ENCODE measurements at regions not wholly inside any gene's neighbourhood (a gene's known extent, or its start where the extent isn't known, plus 50 kb on each side); places are given as distances from the start of the nearest gene placed in this dataset.

GRCh38 chr11:87443707-87444106 lies 406.0 kb downstream of the TMEM135 start:
- no peak overlapping the region for H2AFZ ChIP-seq (ENCODE audit: low read depth, low read length, poor library complexity, severe bottlenecking)
- BruUV-seq (replicated peaks) = no TSS peak
- no peaks in the 10 kb centered on the region for H3K9me3 ChIP-seq (ENCODE audit: control insufficient read depth in 1 of 2, insufficient read depth in 1 of 2, low read depth in 1 of 2, low read length in 2 of 2)
- H3K27ac ChIP-seq (ENCODE audit: low read depth, low read length) = no peak overlapping the region
- intact Hi-C loops (cut with micrococcal nuclease) = no loop called here
- CTCF ChIA-PET = interaction anchor here (0.7 kb wide), 1 partner anchor 22 kb away, joined by 3 read pairs; no protein-coding TSS in a partner anchor
- H4K20me1 ChIP-seq (ENCODE audit: insufficient read depth) = no peaks in the 10 kb centered on the region
- H3K9me2 ChIP-seq (ENCODE audit: insufficient read depth) = 0 out of 2 replicates have a peak, but pooled peaks cover under 1% of the 10 kb centered on the region
- no peak overlapping the region for H3K4me3 ChIP-seq (replicated peaks in 1 of 2; ENCODE audit: low read depth in 1 of 2, low read length in 2 of 2)
- ATAC-seq (no peak), DNase-seq (ENCODE audit: low read depth, low spot score) (no peak)
- no peaks in the 10 kb centered on the region for H3K36me3 ChIP-seq (ENCODE audit: control insufficient read depth in 1 of 2, insufficient read depth in 2 of 2, low read length in 2 of 2)
- H3K4me1 ChIP-seq (ENCODE audit: control insufficient read depth in 1 of 2, insufficient read depth in 2 of 2, low read length in 2 of 2) = no peaks in the 10 kb centered on the region
- no peak overlapping the region for H3K9ac ChIP-seq (ENCODE audit: low read length)
- POLR2A ChIA-PET = no interaction called here
- H3K79me2 ChIP-seq (ENCODE audit: insufficient read depth, low read length) = no peaks in the 10 kb centered on the region
- RAD21 ChIA-PET (ENCODE audit: low non-redundant PET in 1 of 2, low total read pairs in 2 of 2, uncharacterized antibody in 2 of 2, unreplicated experiment in 2 of 2) = no interaction called here
- H3K27me3 ChIP-seq (ENCODE audit: insufficient read depth, low read length) = no peaks in the 10 kb centered on the region
- TF ChIP-seq CTCF (IDR thresholded peaks at IDR 0.05 in 2 of 3, conservative IDR thresholded peaks at IDR 0.05 in 1 of 3; ENCODE audit: borderline replicate concordance in 1 of 3, insufficient read depth in 1 of 3, low read depth in 2 of 3, low read length in 2 of 3) (no peak), SRF (IDR thresholded peaks at IDR 0.05; ENCODE audit: low read depth) (no peak), POLR2A (IDR thresholded peaks at IDR 0.05; ENCODE audit: borderline replicate concordance, extremely low read depth, insufficient read depth, insufficient read length) (no peak), REST (IDR thresholded peaks at IDR 0.05; ENCODE audit: low read depth) (no peak), CBX3 (IDR thresholded peaks at IDR 0.05; ENCODE audit: low read depth) (no peak), EZH2 (IDR thresholded peaks at IDR 0.05) (no peak), SIN3A (IDR thresholded peaks at IDR 0.05; ENCODE audit: low read depth) (no peak), YY1 (IDR thresholded peaks at IDR 0.05; ENCODE audit: extremely low read depth, insufficient replicate concordance, low read depth, low read length) (no peak), SP1 (IDR thresholded peaks at IDR 0.05; ENCODE audit: low read depth) (no peak), TCF7L2 (IDR thresholded peaks at IDR 0.05; ENCODE audit: borderline replicate concordance, extremely low read depth, insufficient read depth, insufficient read length) (no peak), ATF3 (IDR thresholded peaks at IDR 0.05) (no peak), FOSL1 (IDR thresholded peaks at IDR 0.05; ENCODE audit: low read depth) (no peak), EGR1 (IDR thresholded peaks at IDR 0.05; ENCODE audit: low read depth) (no peak), ELF1 (IDR thresholded peaks at IDR 0.05; ENCODE audit: borderline replicate concordance, low read depth) (no peak), RAD21 (IDR thresholded peaks at IDR 0.05; ENCODE audit: low read depth) (no peak), POLR2AphosphoS5 (IDR thresholded peaks at IDR 0.05; ENCODE audit: low read depth, low read length) (no peak), ZFX (IDR thresholded peaks at IDR 0.05) (no peak), EZH2phosphoT487 (IDR thresholded peaks at IDR 0.05; ENCODE audit: borderline replicate concordance) (no peak), CEBPB (IDR thresholded peaks at IDR 0.05; ENCODE audit: low read depth) (no peak)
- no peak overlapping the region for H3K4me2 ChIP-seq (ENCODE audit: low read length)

Measured in HCT116 (cell line).